LNCaP clone FGC (cell line): ENCODE measurements at regions not wholly inside any gene's neighbourhood (a gene's known extent, or its start where the extent isn't known, plus 50 kb on each side); places are given as distances from the start of the nearest gene placed in this dataset.
A peak's percentile ranks its signal among the peaks of the same experiment; 100 is the strongest.

Source experiments
- DNase-seq: peaks from one replicate; pipeline ENCODE4 v3.0.0-alpha.2; 2011; ENCODE audit warnings: low read depth
- H3K4me3 ChIP-seq: 2 replicates; pipeline ENCODE4 v1.5.1; 2011; ENCODE audit warnings: mild to moderate bottlenecking, low read depth, low read length, control low read depth
- TF ChIP-seq, protein P1 (sequence below): IDR thresholded peaks from 2 replicates; pipeline ENCODE4 v1.5.1; 2012; ENCODE audit warnings: mild to moderate bottlenecking; ENCODE audit not compliant: control insufficient read depth, insufficient read depth; ENCODE audit errors: extremely low read depth

DNA sequence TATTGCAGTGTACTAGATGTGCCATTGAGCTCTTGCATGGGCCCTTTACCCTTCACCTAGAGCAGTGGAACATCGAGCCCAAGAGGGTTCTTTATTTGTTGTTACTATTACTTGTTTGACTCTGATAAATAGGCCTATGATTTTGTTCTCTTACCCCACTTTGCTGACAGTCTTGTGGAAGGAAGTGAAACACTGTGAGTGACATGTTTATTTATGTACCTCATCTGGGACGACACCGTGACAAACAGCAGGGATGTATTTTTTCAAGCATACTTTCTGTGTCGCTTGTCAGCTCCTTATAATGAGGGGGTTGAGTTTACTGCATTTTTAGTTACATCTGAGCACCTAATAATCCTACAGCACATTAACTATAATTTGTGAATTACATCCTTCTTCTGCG lies 1010.3 kb upstream of the TENM4 start:
- H3K4me3 ChIP-seq, result no peak overlapping the region
- no peak for DNase-seq
- TF ChIP-seq, protein P1, sequence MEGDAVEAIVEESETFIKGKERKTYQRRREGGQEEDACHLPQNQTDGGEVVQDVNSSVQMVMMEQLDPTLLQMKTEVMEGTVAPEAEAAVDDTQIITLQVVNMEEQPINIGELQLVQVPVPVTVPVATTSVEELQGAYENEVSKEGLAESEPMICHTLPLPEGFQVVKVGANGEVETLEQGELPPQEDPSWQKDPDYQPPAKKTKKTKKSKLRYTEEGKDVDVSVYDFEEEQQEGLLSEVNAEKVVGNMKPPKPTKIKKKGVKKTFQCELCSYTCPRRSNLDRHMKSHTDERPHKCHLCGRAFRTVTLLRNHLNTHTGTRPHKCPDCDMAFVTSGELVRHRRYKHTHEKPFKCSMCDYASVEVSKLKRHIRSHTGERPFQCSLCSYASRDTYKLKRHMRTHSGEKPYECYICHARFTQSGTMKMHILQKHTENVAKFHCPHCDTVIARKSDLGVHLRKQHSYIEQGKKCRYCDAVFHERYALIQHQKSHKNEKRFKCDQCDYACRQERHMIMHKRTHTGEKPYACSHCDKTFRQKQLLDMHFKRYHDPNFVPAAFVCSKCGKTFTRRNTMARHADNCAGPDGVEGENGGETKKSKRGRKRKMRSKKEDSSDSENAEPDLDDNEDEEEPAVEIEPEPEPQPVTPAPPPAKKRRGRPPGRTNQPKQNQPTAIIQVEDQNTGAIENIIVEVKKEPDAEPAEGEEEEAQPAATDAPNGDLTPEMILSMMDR, result no peak

DNA sequence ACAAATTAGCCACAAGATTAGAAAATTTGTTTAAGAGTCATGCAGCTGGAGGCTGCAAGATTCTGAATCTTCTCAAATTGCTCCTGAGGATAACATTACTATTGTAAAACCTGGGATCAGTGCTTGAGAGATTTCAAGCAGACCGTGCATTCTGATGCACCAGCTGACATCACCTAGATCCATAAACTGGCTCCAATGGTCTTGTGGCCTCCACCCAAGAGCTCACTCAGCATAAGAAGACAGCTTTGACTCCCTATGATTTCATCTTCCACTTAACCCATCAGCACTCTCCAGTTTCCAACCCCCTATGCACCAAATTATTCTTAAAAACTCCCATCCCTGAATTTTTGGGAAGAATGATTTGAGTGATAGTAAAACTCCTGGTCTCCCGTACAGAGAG lies 1007.9 kb upstream of the TENM4 start:
- DNase-seq, result no peak
- TF ChIP-seq, protein P1, result no peak
- no peak overlapping the region for H3K4me3 ChIP-seq

DNA sequence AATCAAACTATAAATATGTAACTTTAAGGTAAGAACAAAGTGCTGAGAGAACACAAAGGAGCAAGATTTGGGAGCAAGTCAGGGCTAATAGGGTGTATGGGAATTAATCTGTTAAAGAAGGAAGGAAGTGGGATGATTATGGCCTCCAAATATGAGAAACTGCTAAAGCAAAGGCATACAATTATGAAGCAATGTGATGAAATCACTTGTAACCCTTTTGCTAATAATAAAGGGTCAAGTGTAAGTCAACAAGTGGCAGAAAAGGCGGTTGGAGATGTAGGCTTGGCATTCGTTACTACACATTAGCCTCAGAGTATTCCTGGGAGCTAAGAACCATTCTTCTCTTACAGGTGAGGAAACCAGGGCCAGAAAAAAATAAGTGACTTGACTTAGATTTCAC lies 1002.3 kb upstream of the TENM4 start:
- no peak for DNase-seq
- TF ChIP-seq, protein P1, result no peak
- H3K4me3 ChIP-seq, result no peak overlapping the region

DNA sequence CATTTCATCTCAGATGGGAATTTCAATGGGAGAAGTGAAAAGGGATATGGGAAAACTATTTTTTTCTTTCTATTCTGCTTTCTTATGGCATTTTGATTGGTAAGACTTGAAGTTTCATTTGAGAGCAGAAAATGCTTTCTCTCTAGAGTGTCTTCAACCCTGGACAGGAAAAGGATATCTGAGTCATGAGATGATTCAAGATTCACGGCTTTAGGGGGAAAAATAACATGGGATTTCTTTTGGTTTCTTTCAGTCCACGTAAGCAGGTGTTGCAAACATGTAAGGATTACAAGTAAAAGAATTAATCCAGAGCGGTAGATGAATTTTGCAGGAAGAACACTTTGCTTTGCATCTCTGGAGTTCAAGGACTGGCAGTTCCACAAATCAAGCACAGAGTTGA lies 1001.0 kb upstream of the TENM4 start:
- TF ChIP-seq, protein P1, result no peak
- DNase-seq, result no peak
- no peak overlapping the region for H3K4me3 ChIP-seq

DNA sequence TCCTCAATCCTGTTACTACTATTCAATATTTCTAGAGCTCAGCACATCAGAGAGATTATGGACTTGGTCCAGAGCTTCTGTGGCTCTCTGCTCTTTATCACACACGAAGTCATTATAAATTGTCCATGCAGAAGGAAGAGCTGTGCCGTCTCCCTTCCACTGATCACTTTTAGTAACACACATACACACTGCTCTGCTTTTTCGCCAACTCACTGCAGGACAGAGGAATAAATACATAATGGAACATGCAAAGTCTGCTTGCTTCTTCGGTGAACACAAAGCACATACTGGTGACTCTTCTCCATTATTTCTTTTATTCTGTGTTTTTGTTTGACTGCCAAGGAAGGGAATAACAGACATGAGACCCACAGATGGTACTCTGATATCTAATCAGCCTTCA lies 1000.0 kb upstream of the TENM4 start:
- TF ChIP-seq, protein P1, result no peak
- no peak overlapping the region for H3K4me3 ChIP-seq
- DNase-seq, result no peak

DNA sequence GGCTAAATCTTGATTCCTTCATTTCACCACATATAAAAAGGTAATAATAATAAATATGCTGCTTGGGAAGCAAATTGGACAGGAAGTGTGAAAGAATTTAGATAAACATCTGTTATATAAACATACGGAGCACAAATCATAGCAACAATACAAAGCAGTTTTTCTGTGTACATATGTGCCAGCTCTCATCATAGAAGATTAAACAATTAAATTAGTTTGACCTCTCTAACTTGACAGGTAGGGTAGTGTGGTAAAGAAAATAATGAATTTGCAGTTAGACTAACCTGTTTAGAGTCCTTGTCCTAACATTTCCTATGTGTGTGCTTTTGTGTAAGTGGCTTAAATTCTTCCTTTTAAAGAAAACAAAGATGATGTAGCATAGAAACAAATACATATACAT lies 995.7 kb upstream of the TENM4 start:
- no peak overlapping the region for H3K4me3 ChIP-seq
- DNase-seq, result peak; percentile 36
- TF ChIP-seq, protein P1, result no peak

DNA sequence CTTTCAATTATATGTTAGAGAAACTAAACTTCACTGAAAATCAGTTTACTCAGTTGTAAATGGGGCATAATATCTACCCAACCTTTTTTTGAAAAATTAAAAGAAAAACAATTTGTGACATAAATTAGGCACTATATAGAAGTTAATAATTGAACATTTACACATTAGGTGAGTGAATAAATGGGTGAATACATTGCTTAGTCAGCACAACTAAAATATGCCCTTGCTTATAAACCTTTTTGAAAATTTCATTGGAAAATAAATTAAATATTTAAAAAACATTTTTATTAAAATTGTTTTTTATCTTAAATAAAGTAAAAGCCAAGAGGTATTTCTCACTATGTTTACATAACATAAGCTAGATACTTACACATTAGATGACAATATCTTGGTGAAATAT lies 994.5 kb upstream of the TENM4 start:
- DNase-seq, result no peak
- TF ChIP-seq, protein P1, result no peak
- H3K4me3 ChIP-seq, result no peak overlapping the region
